HEK293 (cell line): ENCODE measurements at regions not wholly inside any gene's neighbourhood (a gene's known extent, or its start where the extent isn't known, plus 50 kb on each side); places are given as distances from the start of the nearest gene placed in this dataset.

Experiments used
- CTCF ChIA-PET: fragments of 350-600 bp; formaldehyde crosslinking; extraction: SDS; loops from one replicate; lab custom pipeline; 2021; ENCODE audit warnings: antibody characterized with exemption; lab: Yijun Ruan, JAX
- POLR2A ChIA-PET: fragments of 300-600 bp; formaldehyde crosslinking; extraction: SDS; loops from one replicate; lab custom pipeline; 2020; ENCODE audit warnings: antibody characterized with exemption, inconsistent platforms; lab: Yijun Ruan, JAX
- H3K27ac ChIP-seq: fragments of 200-500 bp; sonication (Bioruptor generic); 2 replicates; pipeline ENCODE4 v1.5.1; 2014; ENCODE audit warnings: low read depth, low read length, control low read depth, inconsistent platforms; ENCODE audit errors: extremely low read depth
- H3K36me3 ChIP-seq, 2 experiments: fragments of 200-500 bp in 1 of 2; sonication (Bioruptor generic) in 1 of 2; 1 replicate in 1 of 2; 2 replicates in 1 of 2; pipeline ENCODE4 v1.5.1; 2014 to 2017; ENCODE audit warnings: inconsistent platforms in 2 of 2, low read length in 2 of 2; ENCODE audit not compliant: control insufficient read depth in 2 of 2, insufficient read depth in 1 of 2
- H3K4me1 ChIP-seq: fragments of 200-500 bp; sonication (Bioruptor generic); 2 replicates; pipeline ENCODE4 v1.5.1; 2014; ENCODE audit warnings: mild to moderate bottlenecking, low read length, inconsistent platforms; ENCODE audit not compliant: control insufficient read depth, insufficient read depth
- H3K4me3 ChIP-seq: 2 replicates; pipeline ENCODE4 v1.5.1; 2011; ENCODE audit warnings: low read depth, mild to moderate bottlenecking, control low read depth, low read length, moderate library complexity
- H3K9me3 ChIP-seq: fragments of 200-500 bp; sonication (Bioruptor generic); 2 replicates; pipeline ENCODE4 v1.5.1; 2014; ENCODE audit warnings: low read depth, low read length, inconsistent platforms; ENCODE audit not compliant: control insufficient read depth, insufficient read depth
- KLF1 ChIP-seq: fragments of 450-650 bp; formaldehyde crosslinking; IDR thresholded peaks from 2 replicates; pipeline ENCODE4 v1.5.1; 2016; ENCODE audit warnings: missing biosample characterization, missing genetic modification characterization
- SP2 ChIP-seq: fragments of 450-650 bp; formaldehyde crosslinking; IDR thresholded peaks from 2 replicates; pipeline ENCODE4 v1.5.1; 2016; ENCODE audit warnings: missing biosample characterization, missing genetic modification characterization
- TRIM28 ChIP-seq: IDR thresholded peaks from 2 replicates; pipeline ENCODE4 v1.6.1; 2011; ENCODE audit warnings: low read length, control low read depth, borderline replicate concordance
- ZBTB1 ChIP-seq: fragments of 450-650 bp; formaldehyde crosslinking; IDR thresholded peaks from 2 replicates; pipeline ENCODE4 v1.5.1; 2016; ENCODE audit warnings: missing biosample characterization, missing genetic modification characterization
- ZBTB21 ChIP-seq: fragments of 450-650 bp; formaldehyde crosslinking; IDR thresholded peaks from 2 replicates; pipeline ENCODE4 v1.5.1; 2017; ENCODE audit warnings: missing biosample characterization, missing genetic modification characterization
- ZNF112 ChIP-seq: fragments of 450-650 bp; formaldehyde crosslinking; IDR thresholded peaks from 2 replicates; pipeline ENCODE4 v1.5.0; 2017; ENCODE audit warnings: missing biosample characterization, missing genetic modification characterization
- ZNF155 ChIP-seq: fragments of 450-650 bp; formaldehyde crosslinking; IDR thresholded peaks from 2 replicates; pipeline ENCODE4 v1.5.1; 2016; ENCODE audit warnings: missing biosample characterization, missing genetic modification characterization
- ZNF16 ChIP-seq: fragments of 450-650 bp; formaldehyde crosslinking; IDR thresholded peaks from 2 replicates; pipeline ENCODE4 v1.5.1; 2016; ENCODE audit warnings: low read depth, missing biosample characterization, missing genetic modification characterization
- ZNF23 ChIP-seq: fragments of 450-650 bp; formaldehyde crosslinking; IDR thresholded peaks from 2 replicates; pipeline ENCODE4 v1.5.1; 2016; ENCODE audit warnings: missing biosample characterization, missing genetic modification characterization, borderline replicate concordance
- ZNF274 ChIP-seq, 2 experiments: fragments of 200-500 bp in 1 of 2; fragments of 450-650 bp in 1 of 2; sonication (Bioruptor generic) in 1 of 2; formaldehyde crosslinking in 1 of 2; IDR thresholded peaks; 2 replicates each; pipeline versions ENCODE4 v1.5.1 to v1.6.1; 2014 to 2016; ENCODE audit warnings: borderline replicate concordance in 1 of 2, inconsistent platforms in 1 of 2, low read length in 1 of 2, missing biosample characterization in 1 of 2, missing genetic modification characterization in 1 of 2
- ZNF48 ChIP-seq: fragments of 450-650 bp; formaldehyde crosslinking; IDR thresholded peaks from 2 replicates; pipeline ENCODE4 v1.5.1; 2016; ENCODE audit warnings: missing biosample characterization, missing genetic modification characterization
- ZNF521 ChIP-seq: fragments of 450-650 bp; formaldehyde crosslinking; IDR thresholded peaks from 2 replicates; pipeline ENCODE4 v1.5.1; 2017; ENCODE audit warnings: missing biosample characterization, mild to moderate bottlenecking, missing genetic modification characterization
- ZNF561 ChIP-seq: fragments of 450-650 bp; IDR thresholded peaks from 2 replicates; pipeline ENCODE4 v1.5.1; 2018; ENCODE audit warnings: missing biosample characterization, missing genetic modification characterization, borderline replicate concordance
- TF ChIP-seq, protein P1 (sequence below): fragments of 450-650 bp; formaldehyde crosslinking; IDR thresholded peaks from 2 replicates; pipeline ENCODE4 v1.5.1; 2016; ENCODE audit warnings: missing biosample characterization, missing genetic modification characterization, borderline replicate concordance
- TF ChIP-seq, protein P2 (sequence below): fragments of 450-650 bp; formaldehyde crosslinking; IDR thresholded peaks from 2 replicates; pipeline ENCODE4 v1.5.1; 2016; ENCODE audit warnings: missing biosample characterization, missing genetic modification characterization
- TF ChIP-seq, protein P3 (sequence below): fragments of 450-650 bp; formaldehyde crosslinking; IDR thresholded peaks from 2 replicates; pipeline ENCODE4 v1.5.1; 2016; ENCODE audit warnings: missing biosample characterization, missing genetic modification characterization, borderline replicate concordance
- TF ChIP-seq, protein P4 (sequence below): fragments of 450-650 bp; formaldehyde crosslinking; IDR thresholded peaks from 2 replicates; pipeline ENCODE4 v1.5.1; 2016; ENCODE audit warnings: missing biosample characterization, missing genetic modification characterization

DNA sequence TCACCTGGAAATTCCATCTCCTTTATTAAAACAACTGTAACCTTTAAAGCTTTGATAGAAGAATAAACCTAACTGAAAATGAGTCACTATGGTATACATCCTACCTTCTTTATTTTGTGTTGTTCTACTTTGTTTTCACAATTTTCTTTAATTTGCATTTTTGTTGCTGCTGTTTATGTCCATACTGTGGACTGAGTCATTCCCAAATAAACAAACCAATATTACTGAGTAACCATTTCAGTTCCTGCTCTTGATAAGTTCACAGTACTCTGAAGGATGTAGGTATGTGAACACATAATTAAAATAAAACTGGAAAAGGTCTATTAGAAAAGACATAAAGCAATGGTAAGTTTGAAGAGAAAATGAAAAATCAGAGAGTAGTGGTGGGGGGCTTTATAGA, 528.5 kb upstream of the GOLIM4 start:
- H3K36me3 ChIP-seq, result no peaks in the 10 kb centered on the region
- no peaks in the 10 kb centered on the region for H3K9me3 ChIP-seq
- CTCF ChIA-PET, result interaction anchor here (1.6 kb wide), 1 partner anchor 222 kb away, joined by 6 read pairs; no protein-coding TSS in a partner anchor
- no peaks in the 10 kb centered on the region; the same call in 1 of the 2 replicates for H3K4me1 ChIP-seq
- TF ChIP-seq, protein P1, sequence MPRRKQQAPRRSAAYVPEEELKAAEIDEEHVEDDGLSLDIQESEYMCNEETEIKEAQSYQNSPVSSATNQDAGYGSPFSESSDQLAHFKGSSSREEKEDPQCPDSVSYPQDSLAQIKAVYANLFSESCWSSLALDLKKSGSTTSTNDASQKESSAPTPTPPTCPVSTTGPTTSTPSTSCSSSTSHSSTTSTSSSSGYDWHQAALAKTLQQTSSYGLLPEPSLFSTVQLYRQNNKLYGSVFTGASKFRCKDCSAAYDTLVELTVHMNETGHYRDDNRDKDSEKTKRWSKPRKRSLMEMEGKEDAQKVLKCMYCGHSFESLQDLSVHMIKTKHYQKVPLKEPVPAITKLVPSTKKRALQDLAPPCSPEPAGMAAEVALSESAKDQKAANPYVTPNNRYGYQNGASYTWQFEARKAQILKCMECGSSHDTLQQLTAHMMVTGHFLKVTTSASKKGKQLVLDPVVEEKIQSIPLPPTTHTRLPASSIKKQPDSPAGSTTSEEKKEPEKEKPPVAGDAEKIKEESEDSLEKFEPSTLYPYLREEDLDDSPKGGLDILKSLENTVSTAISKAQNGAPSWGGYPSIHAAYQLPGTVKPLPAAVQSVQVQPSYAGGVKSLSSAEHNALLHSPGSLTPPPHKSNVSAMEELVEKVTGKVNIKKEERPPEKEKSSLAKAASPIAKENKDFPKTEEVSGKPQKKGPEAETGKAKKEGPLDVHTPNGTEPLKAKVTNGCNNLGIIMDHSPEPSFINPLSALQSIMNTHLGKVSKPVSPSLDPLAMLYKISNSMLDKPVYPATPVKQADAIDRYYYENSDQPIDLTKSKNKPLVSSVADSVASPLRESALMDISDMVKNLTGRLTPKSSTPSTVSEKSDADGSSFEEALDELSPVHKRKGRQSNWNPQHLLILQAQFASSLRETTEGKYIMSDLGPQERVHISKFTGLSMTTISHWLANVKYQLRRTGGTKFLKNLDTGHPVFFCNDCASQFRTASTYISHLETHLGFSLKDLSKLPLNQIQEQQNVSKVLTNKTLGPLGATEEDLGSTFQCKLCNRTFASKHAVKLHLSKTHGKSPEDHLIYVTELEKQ (tag by site-specific recombination), result no peak
- no peak for TF ChIP-seq ZNF274 (IDR thresholded peaks at IDR 0.05; ENCODE audit: low read length)
- TF ChIP-seq ZNF274 (tag by site-specific recombination; IDR thresholded peaks at IDR 0.05; ENCODE audit: borderline replicate concordance), result no peak
- TF ChIP-seq ZNF521 (tag by site-specific recombination), result no peak
- no peak for TF ChIP-seq SP2 (tag by site-specific recombination)
- TF ChIP-seq, protein P2, sequence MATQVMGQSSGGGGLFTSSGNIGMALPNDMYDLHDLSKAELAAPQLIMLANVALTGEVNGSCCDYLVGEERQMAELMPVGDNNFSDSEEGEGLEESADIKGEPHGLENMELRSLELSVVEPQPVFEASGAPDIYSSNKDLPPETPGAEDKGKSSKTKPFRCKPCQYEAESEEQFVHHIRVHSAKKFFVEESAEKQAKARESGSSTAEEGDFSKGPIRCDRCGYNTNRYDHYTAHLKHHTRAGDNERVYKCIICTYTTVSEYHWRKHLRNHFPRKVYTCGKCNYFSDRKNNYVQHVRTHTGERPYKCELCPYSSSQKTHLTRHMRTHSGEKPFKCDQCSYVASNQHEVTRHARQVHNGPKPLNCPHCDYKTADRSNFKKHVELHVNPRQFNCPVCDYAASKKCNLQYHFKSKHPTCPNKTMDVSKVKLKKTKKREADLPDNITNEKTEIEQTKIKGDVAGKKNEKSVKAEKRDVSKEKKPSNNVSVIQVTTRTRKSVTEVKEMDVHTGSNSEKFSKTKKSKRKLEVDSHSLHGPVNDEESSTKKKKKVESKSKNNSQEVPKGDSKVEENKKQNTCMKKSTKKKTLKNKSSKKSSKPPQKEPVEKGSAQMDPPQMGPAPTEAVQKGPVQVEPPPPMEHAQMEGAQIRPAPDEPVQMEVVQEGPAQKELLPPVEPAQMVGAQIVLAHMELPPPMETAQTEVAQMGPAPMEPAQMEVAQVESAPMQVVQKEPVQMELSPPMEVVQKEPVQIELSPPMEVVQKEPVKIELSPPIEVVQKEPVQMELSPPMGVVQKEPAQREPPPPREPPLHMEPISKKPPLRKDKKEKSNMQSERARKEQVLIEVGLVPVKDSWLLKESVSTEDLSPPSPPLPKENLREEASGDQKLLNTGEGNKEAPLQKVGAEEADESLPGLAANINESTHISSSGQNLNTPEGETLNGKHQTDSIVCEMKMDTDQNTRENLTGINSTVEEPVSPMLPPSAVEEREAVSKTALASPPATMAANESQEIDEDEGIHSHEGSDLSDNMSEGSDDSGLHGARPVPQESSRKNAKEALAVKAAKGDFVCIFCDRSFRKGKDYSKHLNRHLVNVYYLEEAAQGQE, result no peak
- no peak for TF ChIP-seq ZNF23 (tag by site-specific recombination)
- TF ChIP-seq, protein P3, sequence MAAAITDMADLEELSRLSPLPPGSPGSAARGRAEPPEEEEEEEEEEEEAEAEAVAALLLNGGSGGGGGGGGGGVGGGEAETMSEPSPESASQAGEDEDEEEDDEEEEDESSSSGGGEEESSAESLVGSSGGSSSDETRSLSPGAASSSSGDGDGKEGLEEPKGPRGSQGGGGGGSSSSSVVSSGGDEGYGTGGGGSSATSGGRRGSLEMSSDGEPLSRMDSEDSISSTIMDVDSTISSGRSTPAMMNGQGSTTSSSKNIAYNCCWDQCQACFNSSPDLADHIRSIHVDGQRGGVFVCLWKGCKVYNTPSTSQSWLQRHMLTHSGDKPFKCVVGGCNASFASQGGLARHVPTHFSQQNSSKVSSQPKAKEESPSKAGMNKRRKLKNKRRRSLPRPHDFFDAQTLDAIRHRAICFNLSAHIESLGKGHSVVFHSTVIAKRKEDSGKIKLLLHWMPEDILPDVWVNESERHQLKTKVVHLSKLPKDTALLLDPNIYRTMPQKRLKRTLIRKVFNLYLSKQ (tag by site-specific recombination), result no peak
- no peak for TF ChIP-seq ZNF48 (tag by site-specific recombination)
- TF ChIP-seq ZNF561 (tag by site-specific recombination), result no peak
- TF ChIP-seq ZNF112 (tag by site-specific recombination), result no peak
- no peak for TF ChIP-seq ZNF155
- TF ChIP-seq ZBTB21 (tag by site-specific recombination), result no peak
- no peak for TF ChIP-seq TRIM28
- no peak for TF ChIP-seq ZNF16 (tag by site-specific recombination)
- TF ChIP-seq, protein P4, sequence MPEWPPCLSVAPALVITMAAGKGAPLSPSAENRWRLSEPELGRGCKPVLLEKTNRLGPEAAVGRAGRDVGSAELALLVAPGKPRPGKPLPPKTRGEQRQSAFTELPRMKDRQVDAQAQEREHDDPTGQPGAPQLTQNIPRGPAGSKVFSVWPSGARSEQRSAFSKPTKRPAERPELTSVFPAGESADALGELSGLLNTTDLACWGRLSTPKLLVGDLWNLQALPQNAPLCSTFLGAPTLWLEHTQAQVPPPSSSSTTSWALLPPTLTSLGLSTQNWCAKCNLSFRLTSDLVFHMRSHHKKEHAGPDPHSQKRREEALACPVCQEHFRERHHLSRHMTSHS, result no peak
- TF ChIP-seq KLF1 (tag by site-specific recombination), result no peak
- no peak for TF ChIP-seq ZBTB1 (tag by site-specific recombination)
- H3K27ac ChIP-seq, result no peak overlapping the region
- H3K4me3 ChIP-seq, result no peak overlapping the region
- POLR2A ChIA-PET, result no interaction called here
